Activated T-cell treated with anti-CD3 and anti-CD28 coated beads, Interleukin-2, amount 50 U/mL, for 72 hours (primary cell): ENCODE measurements at regions not wholly inside any gene's neighbourhood (a gene's known extent, or its start where the extent isn't known, plus 50 kb on each side); places are given as distances from the start of the nearest gene placed in this dataset.

ENCODE experiments used
- ATAC-seq, 2 donors: fragments of 150-1000 bp; cut with Tn5 transposase; replicated peaks in 1 of 2; 2 replicates each; pipeline ENCODE4 v1.10.0; 2021; ENCODE audit warnings: moderate library complexity in 2 of 2, mild to moderate bottlenecking in 1 of 2
- DNase-seq, 2 donors: peaks; one replicate each; pipeline ENCODE4 v3.0.0; 2021 to 2022; ENCODE audit warnings: mixed read lengths in 1 of 2
- H3K27ac Mint-ChIP-seq: one replicate; pipeline ENCODE4 v1.8.0; 2022; ENCODE audit warnings: mild to moderate bottlenecking, moderate library complexity, mixed read lengths
- H3K27me3 Mint-ChIP-seq: one replicate; pipeline ENCODE4 v1.8.0; 2022; ENCODE audit warnings: low read depth, mixed read lengths
- H3K36me3 Mint-ChIP-seq, 2 donors: one replicate each; pipeline ENCODE4 v1.8.0; 2022; ENCODE audit warnings: mixed read lengths in 2 of 2, mild to moderate bottlenecking in 1 of 2; ENCODE audit not compliant: insufficient read depth in 2 of 2
- H3K4me1 Mint-ChIP-seq: one replicate; pipeline ENCODE4 v1.8.0; 2022; ENCODE audit warnings: low read depth, mixed read lengths
- H3K4me3 Mint-ChIP-seq, 2 donors: one replicate each; pipeline ENCODE4 v1.8.0; 2022; ENCODE audit warnings: mild to moderate bottlenecking in 2 of 2, mixed read lengths in 2 of 2, moderate library complexity in 2 of 2
- H3K9me3 Mint-ChIP-seq, 2 donors: one replicate each; pipeline ENCODE4 v1.8.0; 2022; ENCODE audit warnings: mixed read lengths in 2 of 2

- Mint-ChIP-seq H3K27ac (no peak overlapping the region), H3K36me3 (no peaks in the 10 kb centered on the region), H3K4me1 (no peaks in the 10 kb centered on the region), H3K27me3 (no peaks in the 10 kb centered on the region), H3K9me3 (peaks cover 2 to 6% of the 10 kb centered on the region in 2 donors), H3K4me3 (no peak overlapping the region)
- ATAC-seq, result no peak
- DNase-seq, result no peak
These were observed 537.2 kb upstream of the TLE4 start for GRCh38 chr9:79034583-79034982.

- H3K27me3 Mint-ChIP-seq, result no peaks in the 10 kb centered on the region
- H3K4me3 Mint-ChIP-seq, result no peak overlapping the region
- DNase-seq, result no peak
- ATAC-seq, result no peak
- no peaks in the 10 kb centered on the region for H3K4me1 Mint-ChIP-seq
- H3K27ac Mint-ChIP-seq, result no peak overlapping the region
- no peaks in the 10 kb centered on the region for H3K36me3 Mint-ChIP-seq
- H3K9me3 Mint-ChIP-seq, result peaks cover 2 to 4% of the 10 kb centered on the region in 2 donors
These were observed 534.4 kb upstream of the TLE4 start for GRCh38 chr9:79037338-79037737.

- Mint-ChIP-seq H3K27ac (no peak overlapping the region), H3K4me3 (no peak overlapping the region), H3K4me1 (no peaks in the 10 kb centered on the region), H3K9me3 (peaks cover 4 to 5% of the 10 kb centered on the region in 2 donors), H3K27me3 (no peaks in the 10 kb centered on the region), H3K36me3 (no peaks in the 10 kb centered on the region)
- DNase-seq (no peak), ATAC-seq (no peak)
These were observed 531.1 kb upstream of the TLE4 start for GRCh38 chr9:79040671-79041070.

GRCh38 chr9:79041266-79041665, 530.5 kb upstream of the TLE4 start:
- Mint-ChIP-seq H3K4me1 (no peaks in the 10 kb centered on the region), H3K4me3 (no peak overlapping the region), H3K27me3 (no peaks in the 10 kb centered on the region), H3K36me3 (no peaks in the 10 kb centered on the region), H3K9me3 (peaks cover 4 to 5% of the 10 kb centered on the region in 2 donors), H3K27ac (no peak overlapping the region)
- DNase-seq, result no peak
- ATAC-seq, result no peak

GRCh38 chr9:79043916-79044315, 527.8 kb upstream of the TLE4 start:
- Mint-ChIP-seq H3K9me3 (peaks cover 0 to 3% of the 10 kb centered on the region in 2 donors), H3K36me3 (no peaks in the 10 kb centered on the region), H3K4me1 (no peaks in the 10 kb centered on the region), H3K27me3 (no peaks in the 10 kb centered on the region), H3K4me3 (no peak overlapping the region), H3K27ac (no peak overlapping the region)
- no peak for DNase-seq
- no peak for ATAC-seq

- no peak overlapping the region for H3K27ac Mint-ChIP-seq
- peaks cover 0 to 3% of the 10 kb centered on the region in 2 donors for H3K9me3 Mint-ChIP-seq
These were observed 525.4 kb upstream of the TLE4 start for GRCh38 chr9:79046401-79046800.

GRCh38 chr9:79049371-79049770, 522.4 kb upstream of the TLE4 start:
- Mint-ChIP-seq H3K27ac (no peak overlapping the region), H3K9me3 (peaks cover 0 to 3% of the 10 kb centered on the region in 2 donors), H3K4me3 (no peak overlapping the region), H3K36me3 (no peaks in the 10 kb centered on the region), H3K27me3 (no peaks in the 10 kb centered on the region), H3K4me1 (no peaks in the 10 kb centered on the region)
- no peak for ATAC-seq
- DNase-seq, result no peak

More at GRCh38 chr9:79046401-79046800, 525.4 kb upstream of the TLE4 start:
- ATAC-seq, result no peak
- no peaks in the 10 kb centered on the region for H3K27me3 Mint-ChIP-seq
- H3K4me3 Mint-ChIP-seq, result no peak overlapping the region
- no peak for DNase-seq
- no peaks in the 10 kb centered on the region for H3K4me1 Mint-ChIP-seq
- H3K36me3 Mint-ChIP-seq, result no peaks in the 10 kb centered on the region

GRCh38 chr9:79053598-79053997, 518.2 kb upstream of the TLE4 start:
- Mint-ChIP-seq H3K4me1 (no peaks in the 10 kb centered on the region), H3K4me3 (no peak overlapping the region), H3K27ac (no peak overlapping the region), H3K9me3 (no peaks in the 10 kb centered on the region), H3K36me3 (no peaks in the 10 kb centered on the region), H3K27me3 (no peaks in the 10 kb centered on the region)
- DNase-seq (no peak), ATAC-seq (no peak)

DNA sequence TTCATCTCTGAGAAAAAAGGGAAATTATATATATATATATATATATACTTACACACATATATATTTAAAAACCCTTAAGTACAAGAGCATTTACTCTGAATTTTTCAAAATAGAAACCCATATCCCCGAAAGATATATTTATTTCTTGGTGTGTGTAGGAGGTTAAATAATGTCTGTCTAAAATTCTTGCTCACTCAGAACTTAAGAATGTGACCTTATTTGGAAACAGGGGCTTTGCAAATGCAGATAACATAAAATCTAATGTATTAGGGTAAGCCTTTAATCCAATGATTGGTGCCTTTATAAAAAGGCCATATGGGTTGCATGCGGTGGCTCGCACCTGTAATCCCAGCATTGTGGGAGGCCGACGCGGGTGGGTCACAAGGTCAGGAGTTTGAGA, 517.3 kb upstream of the TLE4 start:
- H3K4me3 Mint-ChIP-seq, result no peak overlapping the region
- no peak for ATAC-seq
- DNase-seq, result no peak

GRCh38 chr9:79056041-79056440, 515.7 kb upstream of the TLE4 start:
- Mint-ChIP-seq H3K4me3 (no peak overlapping the region), H3K4me1 (no peaks in the 10 kb centered on the region), H3K9me3 (no peaks in the 10 kb centered on the region), H3K27ac (no peak overlapping the region), H3K36me3 (no peaks in the 10 kb centered on the region), H3K27me3 (no peaks in the 10 kb centered on the region)
- DNase-seq, result no peak
- ATAC-seq, result no peak

More for the DNA sequence above, 517.3 kb upstream of the TLE4 start:
- Mint-ChIP-seq H3K27me3 (no peaks in the 10 kb centered on the region), H3K4me1 (no peaks in the 10 kb centered on the region), H3K27ac (no peak overlapping the region), H3K36me3 (no peaks in the 10 kb centered on the region), H3K9me3 (no peaks in the 10 kb centered on the region)

DNA sequence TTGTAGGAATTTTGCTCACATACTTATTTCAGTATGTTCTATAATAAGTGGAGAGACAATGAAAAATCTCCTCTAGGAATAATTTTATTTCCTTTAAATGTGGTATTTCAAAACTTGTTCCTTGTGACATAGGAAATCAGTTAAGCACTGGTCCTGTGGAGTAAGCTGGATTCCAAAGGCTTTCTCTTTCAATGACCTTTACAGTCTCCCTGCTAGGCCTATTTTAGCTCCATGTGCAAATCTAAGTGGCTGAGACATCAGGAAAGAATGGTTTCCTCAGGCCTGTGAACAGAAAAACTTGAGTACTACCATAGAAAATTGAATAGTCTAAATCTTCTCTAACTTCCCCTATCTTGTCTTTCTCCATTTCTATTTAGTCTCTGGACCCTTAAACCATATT, 514.2 kb upstream of the TLE4 start:
- Mint-ChIP-seq H3K9me3 (no peaks in the 10 kb centered on the region), H3K4me1 (no peaks in the 10 kb centered on the region), H3K36me3 (no peaks in the 10 kb centered on the region), H3K4me3 (no peak overlapping the region), H3K27ac (no peak overlapping the region), H3K27me3 (no peaks in the 10 kb centered on the region)
- ATAC-seq, result no peak
- DNase-seq, result no peak

- DNase-seq (no peak), ATAC-seq (no peak)
- no peaks in the 10 kb centered on the region for H3K4me1 Mint-ChIP-seq
- H3K9me3 Mint-ChIP-seq, result peaks cover 0 to 3% of the 10 kb centered on the region in 2 donors
- no peak overlapping the region for H3K27ac Mint-ChIP-seq
- H3K27me3 Mint-ChIP-seq, result no peaks in the 10 kb centered on the region
- no peak overlapping the region for H3K4me3 Mint-ChIP-seq
- H3K36me3 Mint-ChIP-seq, result no peaks in the 10 kb centered on the region
These were observed 511.0 kb upstream of the TLE4 start for GRCh38 chr9:79060766-79061165.

- H3K4me1 Mint-ChIP-seq, result no peaks in the 10 kb centered on the region
- no peaks in the 10 kb centered on the region for H3K27me3 Mint-ChIP-seq
- no peak for DNase-seq
- ATAC-seq, result no peak
- H3K9me3 Mint-ChIP-seq, result peaks cover 0 to 6% of the 10 kb centered on the region in 2 donors
- no peak overlapping the region for H3K27ac Mint-ChIP-seq
- H3K4me3 Mint-ChIP-seq, result no peak overlapping the region
- H3K36me3 Mint-ChIP-seq, result no peaks in the 10 kb centered on the region
These were observed 509.8 kb upstream of the TLE4 start for GRCh38 chr9:79061752-79062616.

GRCh38 chr9:79073201-79073600, 498.6 kb upstream of the TLE4 start:
- H3K9me3 Mint-ChIP-seq, result peaks cover 0 to 5% of the 10 kb centered on the region in 2 donors
- H3K36me3 Mint-ChIP-seq, result no peaks in the 10 kb centered on the region
- H3K27me3 Mint-ChIP-seq, result no peaks in the 10 kb centered on the region
- H3K4me1 Mint-ChIP-seq, result no peaks in the 10 kb centered on the region
- ATAC-seq (no peak), DNase-seq (no peak)
- no peak overlapping the region for H3K4me3 Mint-ChIP-seq
- no peak overlapping the region for H3K27ac Mint-ChIP-seq
